ENCODE measurements at regions not wholly inside any gene's neighbourhood (a gene's known extent, or its start where the extent isn't known, plus 50 kb on each side); places are given as distances from the start of the nearest gene placed in this dataset.
A peak's percentile ranks its signal among the peaks of the same experiment; 100 is the strongest.
"Not testable (repeated sequence)": the region's sequence is repeated elsewhere in the genome, so short reads cannot be mapped to it uniquely, and the experiment has no call there.

DNA sequence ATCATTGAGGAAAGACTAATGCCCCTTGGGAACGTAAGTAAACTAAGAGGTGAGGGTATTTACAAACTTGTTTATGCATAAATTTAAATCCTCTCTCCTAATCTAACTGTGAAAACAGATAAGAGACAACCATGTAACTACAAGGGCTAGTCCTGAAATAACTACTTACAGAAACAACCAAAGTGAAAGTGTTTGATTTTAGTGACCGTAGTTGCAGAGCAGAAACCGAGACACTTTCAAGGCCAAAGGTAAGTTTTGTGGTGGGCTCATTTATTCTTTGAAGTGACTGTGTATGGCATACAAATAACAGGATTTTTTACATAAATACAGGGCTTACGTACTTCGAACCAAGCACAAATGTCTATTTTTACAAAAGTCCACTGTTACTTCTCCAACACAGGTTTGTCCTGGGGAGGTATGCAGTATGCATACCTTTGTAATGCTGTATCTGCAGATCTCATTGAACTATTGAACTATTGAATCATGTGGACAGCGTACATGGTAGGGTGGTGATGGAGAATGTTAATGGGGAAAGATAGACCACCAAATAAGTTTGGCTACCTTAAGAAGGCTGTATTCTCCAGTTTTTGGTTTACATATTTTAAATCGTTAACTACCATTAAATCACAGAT lies 99.6 kb upstream of the RBMS3 start (continued):
- TF ChIP-seq, protein P1, sequence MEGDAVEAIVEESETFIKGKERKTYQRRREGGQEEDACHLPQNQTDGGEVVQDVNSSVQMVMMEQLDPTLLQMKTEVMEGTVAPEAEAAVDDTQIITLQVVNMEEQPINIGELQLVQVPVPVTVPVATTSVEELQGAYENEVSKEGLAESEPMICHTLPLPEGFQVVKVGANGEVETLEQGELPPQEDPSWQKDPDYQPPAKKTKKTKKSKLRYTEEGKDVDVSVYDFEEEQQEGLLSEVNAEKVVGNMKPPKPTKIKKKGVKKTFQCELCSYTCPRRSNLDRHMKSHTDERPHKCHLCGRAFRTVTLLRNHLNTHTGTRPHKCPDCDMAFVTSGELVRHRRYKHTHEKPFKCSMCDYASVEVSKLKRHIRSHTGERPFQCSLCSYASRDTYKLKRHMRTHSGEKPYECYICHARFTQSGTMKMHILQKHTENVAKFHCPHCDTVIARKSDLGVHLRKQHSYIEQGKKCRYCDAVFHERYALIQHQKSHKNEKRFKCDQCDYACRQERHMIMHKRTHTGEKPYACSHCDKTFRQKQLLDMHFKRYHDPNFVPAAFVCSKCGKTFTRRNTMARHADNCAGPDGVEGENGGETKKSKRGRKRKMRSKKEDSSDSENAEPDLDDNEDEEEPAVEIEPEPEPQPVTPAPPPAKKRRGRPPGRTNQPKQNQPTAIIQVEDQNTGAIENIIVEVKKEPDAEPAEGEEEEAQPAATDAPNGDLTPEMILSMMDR (IDR thresholded peaks at IDR 0.05 in 2 of 3, conservative IDR thresholded peaks at IDR 0.05 in 1 of 3; ENCODE audit: borderline replicate concordance in 1 of 3, insufficient read depth in 1 of 3, low read depth in 2 of 3, low read length in 2 of 3) = no peak
- no peak for TF ChIP-seq ZFX (IDR thresholded peaks at IDR 0.05)
- TF ChIP-seq SP1 (IDR thresholded peaks at IDR 0.05; ENCODE audit: low read depth) = no peak
- no peak for TF ChIP-seq POLR2A (IDR thresholded peaks at IDR 0.05; ENCODE audit: borderline replicate concordance, extremely low read depth, insufficient read depth, insufficient read length)
- no peak for TF ChIP-seq EZH2 (IDR thresholded peaks at IDR 0.05)
- no peak for TF ChIP-seq RAD21 (IDR thresholded peaks at IDR 0.05; ENCODE audit: low read depth)
- no peak for TF ChIP-seq SRF (IDR thresholded peaks at IDR 0.05; ENCODE audit: low read depth)
- TF ChIP-seq EGR1 (IDR thresholded peaks at IDR 0.05; ENCODE audit: low read depth) = no peak
- no peak for TF ChIP-seq JUND (IDR thresholded peaks at IDR 0.05)
- TF ChIP-seq ZNF274 (IDR thresholded peaks at IDR 0.05; ENCODE audit: low read depth, low read length) = no peak

GRCh38 chr3:29181872-29182271 lies 99.0 kb upstream of the RBMS3 start:
- no peaks in the 10 kb centered on the region for H3K36me3 ChIP-seq (ENCODE audit: control insufficient read depth in 1 of 2, insufficient read depth in 2 of 2, low read length in 2 of 2)
- no peaks in the 10 kb centered on the region for H3K79me2 ChIP-seq (ENCODE audit: insufficient read depth, low read length)
- H3K4me2 ChIP-seq (ENCODE audit: low read length) = no peak overlapping the region
- TF ChIP-seq FOSL1 (IDR thresholded peaks at IDR 0.05; ENCODE audit: low read depth) (no peak), EGR1 (IDR thresholded peaks at IDR 0.05; ENCODE audit: low read depth) (no peak), SIN3A (IDR thresholded peaks at IDR 0.05; ENCODE audit: low read depth) (no peak), ATF3 (IDR thresholded peaks at IDR 0.05) (no peak), CBX3 (IDR thresholded peaks at IDR 0.05; ENCODE audit: low read depth) (no peak)
- TF ChIP-seq, protein P1 (IDR thresholded peaks at IDR 0.05 in 2 of 3, conservative IDR thresholded peaks at IDR 0.05 in 1 of 3; ENCODE audit: borderline replicate concordance in 1 of 3, insufficient read depth in 1 of 3, low read depth in 2 of 3, low read length in 2 of 3) = no peak
- intact Hi-C loops (cut with micrococcal nuclease) = no loop called here
- H4K20me1 ChIP-seq (ENCODE audit: insufficient read depth) = no peaks in the 10 kb centered on the region
- no peak overlapping the region for H3K4me3 ChIP-seq (replicated peaks in 1 of 2; ENCODE audit: low read depth in 1 of 2, low read length in 2 of 2)
- no peak overlapping the region for H2AFZ ChIP-seq (ENCODE audit: low read depth, low read length, poor library complexity, severe bottlenecking)
- RAD21 ChIA-PET (ENCODE audit: low non-redundant PET in 1 of 2, low total read pairs in 2 of 2, uncharacterized antibody in 2 of 2, unreplicated experiment in 2 of 2) = no interaction called here
- CTCF ChIA-PET = no interaction called here
- H3K9me3 ChIP-seq (ENCODE audit: control insufficient read depth in 1 of 2, insufficient read depth in 1 of 2, low read depth in 1 of 2, low read length in 2 of 2) = no peaks in the 10 kb centered on the region
- H3K4me1 ChIP-seq (ENCODE audit: control insufficient read depth in 1 of 2, insufficient read depth in 2 of 2, low read length in 2 of 2) = peaks cover 0 to 33% of the 10 kb centered on the region in 2 experiments; a peak in 2 of 4 replicates
- DNase-seq (ENCODE audit: low read depth, low spot score) (no peak), ATAC-seq (no peak)
- POLR2A ChIA-PET = no interaction called here
- no TSS peak for BruUV-seq (replicated peaks)
- H3K27me3 ChIP-seq (ENCODE audit: insufficient read depth, low read length) = no peaks in the 10 kb centered on the region
- no peak overlapping the region for H3K27ac ChIP-seq (ENCODE audit: low read depth, low read length)
- H3K9me2 ChIP-seq (ENCODE audit: insufficient read depth) = no peaks in the 10 kb centered on the region
- no peak overlapping the region for H3K9ac ChIP-seq (ENCODE audit: low read length)

- H3K4me3 ChIP-seq (replicated peaks in 1 of 2; ENCODE audit: low read depth in 1 of 2, low read length in 2 of 2); H3K79me2 ChIP-seq (ENCODE audit: insufficient read depth, low read length); RAD21 ChIA-PET (ENCODE audit: low non-redundant PET in 1 of 2, low total read pairs in 2 of 2, uncharacterized antibody in 2 of 2, unreplicated experiment in 2 of 2); intact Hi-C loops (cut with micrococcal nuclease); H3K4me2 ChIP-seq (ENCODE audit: low read length); H3K36me3 ChIP-seq (ENCODE audit: control insufficient read depth in 1 of 2, insufficient read depth in 2 of 2, low read length in 2 of 2); POLR2A ChIA-PET; CTCF ChIA-PET; H3K9me3 ChIP-seq (ENCODE audit: control insufficient read depth in 1 of 2, insufficient read depth in 1 of 2, low read depth in 1 of 2, low read length in 2 of 2); ATAC-seq; DNase-seq (ENCODE audit: low read depth, low spot score); H4K20me1 ChIP-seq (ENCODE audit: insufficient read depth); H3K9ac ChIP-seq (ENCODE audit: low read length); H3K27me3 ChIP-seq (ENCODE audit: insufficient read depth, low read length); BruUV-seq (replicated peaks); H3K9me2 ChIP-seq (ENCODE audit: insufficient read depth); H3K27ac ChIP-seq (ENCODE audit: low read depth, low read length): not testable (repeated sequence)
- peak overlapping the region; percentile 75 for H2AFZ ChIP-seq (ENCODE audit: low read depth, low read length, poor library complexity, severe bottlenecking)
- peaks cover 0 to 42% of the 10 kb centered on the region in 2 experiments; a peak in 2 of 4 replicates for H3K4me1 ChIP-seq (ENCODE audit: control insufficient read depth in 1 of 2, insufficient read depth in 2 of 2, low read length in 2 of 2)
Observed at GRCh38 chr3:29182828-29183227, 98.0 kb upstream of the RBMS3 start.

Measured in HCT116 (cell line).